Esophagus mucosa (tissue), 1 donor: ENCODE measurements at regions not wholly inside any gene's neighbourhood (a gene's known extent, or its start where the extent isn't known, plus 50 kb on each side); places are given as distances from the start of the nearest gene placed in this dataset.
A peak's percentile ranks its signal among the peaks of the same experiment; 100 is the strongest.

Source experiments
- ATAC-seq: fragments of 200-7000 bp; cut with Tn5 transposase; one replicate; pipeline ENCODE4 v1.9.1; 2020
- donor health status: DM: yes; HTN: yes; CAD: no.

GRCh38 chr4:167711517-167711916 is 380.8 kb upstream of the ANXA10 start:
- no peak for ATAC-seq

DNA sequence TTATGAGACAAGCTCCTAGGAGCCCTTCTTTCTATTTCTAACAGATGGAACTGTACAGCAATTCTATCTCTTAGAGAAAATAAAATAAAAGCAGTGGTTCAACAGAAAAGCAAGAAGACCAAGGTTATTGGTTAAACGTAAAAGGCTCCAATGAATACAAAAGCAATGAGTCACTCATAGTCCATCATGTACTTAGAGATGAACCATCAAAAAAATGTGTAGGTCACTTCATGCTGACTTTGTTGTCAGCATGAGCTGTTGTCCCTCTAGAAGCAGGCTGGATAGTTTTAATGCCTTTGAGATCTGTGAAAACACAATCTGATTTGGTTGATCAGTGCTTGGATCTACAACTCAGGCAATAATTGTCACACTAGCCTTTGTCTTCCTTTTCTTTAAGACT is 378.6 kb upstream of the ANXA10 start:
- ATAC-seq = no peak

DNA sequence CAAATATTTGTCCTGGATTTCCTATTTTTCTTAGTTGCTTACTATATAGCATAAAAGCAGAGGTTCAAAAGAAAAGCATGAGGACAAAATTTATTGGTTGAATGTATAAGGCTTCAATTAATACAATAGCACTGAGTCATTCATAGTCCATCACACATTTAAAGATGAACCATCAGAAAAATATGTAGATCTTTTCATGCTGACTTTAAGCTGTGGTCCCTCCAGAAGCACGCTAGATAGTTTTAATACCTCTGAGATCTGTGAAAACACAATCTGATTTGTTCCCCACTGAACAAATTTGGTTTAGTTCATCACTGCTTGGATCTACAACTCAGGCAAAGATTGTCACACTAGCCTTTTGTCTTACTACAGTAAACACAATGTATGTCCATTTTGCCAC is 377.2 kb upstream of the ANXA10 start:
- ATAC-seq = no peak

DNA sequence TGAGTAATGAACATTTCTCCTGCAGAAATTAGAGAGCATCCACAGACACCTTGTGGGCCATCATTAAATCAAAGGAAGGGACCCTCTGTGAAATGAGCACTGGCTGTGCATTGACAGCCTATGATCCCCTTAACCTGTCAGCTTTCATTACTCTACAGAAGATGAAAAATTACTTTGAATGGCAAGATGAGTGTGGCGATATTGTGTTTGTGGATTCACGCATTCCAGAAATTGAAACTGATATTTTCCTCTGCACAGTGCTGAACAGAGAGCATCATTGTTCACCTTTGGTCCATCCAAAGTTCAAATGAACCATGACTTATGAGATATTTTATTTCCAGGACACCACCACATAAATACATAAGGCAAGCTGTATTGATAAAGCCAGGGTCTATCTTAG is 374.8 kb upstream of the ANXA10 start:
- no peak for ATAC-seq

DNA sequence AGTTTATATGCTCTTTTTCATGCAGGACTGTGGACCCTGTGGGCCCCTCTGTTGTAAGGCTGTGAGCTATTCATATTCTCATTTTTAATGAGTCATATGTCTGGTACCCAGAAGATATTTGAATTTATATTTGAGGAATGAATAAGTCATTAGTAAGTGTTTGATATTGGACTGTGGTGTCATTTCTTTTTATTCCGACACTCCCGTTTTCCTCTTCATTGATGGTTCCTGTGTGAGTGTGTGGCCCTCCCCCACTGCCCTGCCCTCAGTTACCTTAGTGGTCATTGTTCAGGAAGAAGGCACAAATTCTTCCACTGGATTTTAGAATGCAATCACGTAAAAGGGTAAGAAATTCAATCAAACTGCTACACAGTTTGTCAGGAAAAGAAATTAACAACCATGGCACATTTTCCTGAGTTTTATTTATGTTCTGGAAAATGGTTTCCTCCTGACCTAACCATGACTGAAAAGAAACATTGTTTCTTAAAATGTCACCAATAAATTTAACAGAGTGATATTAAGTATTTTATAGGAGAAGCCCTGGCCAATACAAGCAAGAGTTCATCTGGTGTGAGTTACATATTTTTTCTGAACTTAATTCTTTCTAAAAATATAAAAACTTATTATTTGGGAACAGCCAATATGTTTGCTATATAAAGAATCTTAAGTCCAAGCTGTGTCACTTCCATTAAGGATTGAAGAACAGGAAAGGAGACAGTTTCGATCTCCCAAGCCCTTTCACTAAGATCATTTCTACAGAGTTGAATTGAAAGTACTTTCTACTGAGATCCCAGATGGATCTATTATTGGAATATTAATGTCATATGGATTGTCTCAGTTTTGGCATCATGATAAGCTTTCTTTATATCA is 370.5 kb upstream of the ANXA10 start:
- ATAC-seq = no peak

GRCh38 chr4:167722487-167722808 is 369.9 kb upstream of the ANXA10 start:
- ATAC-seq = no peak

- ATAC-seq = no peak
These were observed 367.4 kb upstream of the ANXA10 start for GRCh38 chr4:167724941-167725340.

DNA sequence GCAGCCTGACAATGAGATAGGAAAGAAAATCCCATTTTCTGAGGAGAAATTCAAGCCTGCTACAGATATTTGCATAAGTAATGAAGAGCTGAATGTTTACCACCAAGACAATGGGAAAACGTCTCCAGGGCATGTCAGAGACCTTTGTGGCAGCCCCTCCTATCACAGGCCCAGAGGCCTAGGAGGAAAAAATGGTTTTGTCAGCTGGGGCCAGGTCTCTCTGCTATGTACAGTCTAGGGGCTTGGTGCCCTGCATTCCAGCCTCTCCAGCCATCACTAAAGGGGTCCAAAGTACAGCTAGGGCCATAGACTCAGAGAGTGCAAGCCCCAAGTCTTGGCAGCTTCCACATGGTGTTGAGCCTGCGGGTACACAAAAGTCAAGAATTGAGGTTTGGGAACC is 361.6 kb upstream of the ANXA10 start:
- no peak for ATAC-seq

DNA sequence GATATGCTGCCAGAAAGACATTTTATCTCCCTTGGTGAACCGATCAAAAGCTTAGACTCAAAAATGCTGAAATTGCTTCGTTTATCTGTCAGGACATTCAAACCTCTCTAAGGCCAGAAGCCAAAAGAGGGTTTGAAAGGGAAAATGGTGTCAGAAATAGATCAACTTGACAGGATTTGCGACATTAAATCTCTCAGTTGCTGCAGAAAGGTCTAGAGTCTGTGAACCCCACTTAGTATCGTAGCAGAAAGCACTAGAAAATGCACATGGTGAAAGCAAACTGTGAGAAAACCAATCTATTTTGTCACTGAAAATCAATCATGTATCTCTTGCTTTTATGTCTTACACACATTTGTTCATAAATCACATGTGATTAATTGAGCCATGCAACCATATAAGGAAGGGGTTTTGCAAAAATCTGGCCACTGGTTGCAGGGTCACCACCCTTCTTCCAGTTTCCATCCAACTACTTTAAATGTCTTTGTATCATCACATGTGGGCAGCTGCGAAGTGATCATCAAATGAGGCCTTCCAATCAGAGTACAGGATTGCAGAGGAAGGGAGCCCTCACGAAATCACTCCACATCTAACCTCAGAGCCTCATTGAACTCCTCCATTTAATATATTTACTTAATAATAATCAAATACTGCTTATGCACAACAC is 347.2 kb upstream of the ANXA10 start:
- ATAC-seq = no peak

DNA sequence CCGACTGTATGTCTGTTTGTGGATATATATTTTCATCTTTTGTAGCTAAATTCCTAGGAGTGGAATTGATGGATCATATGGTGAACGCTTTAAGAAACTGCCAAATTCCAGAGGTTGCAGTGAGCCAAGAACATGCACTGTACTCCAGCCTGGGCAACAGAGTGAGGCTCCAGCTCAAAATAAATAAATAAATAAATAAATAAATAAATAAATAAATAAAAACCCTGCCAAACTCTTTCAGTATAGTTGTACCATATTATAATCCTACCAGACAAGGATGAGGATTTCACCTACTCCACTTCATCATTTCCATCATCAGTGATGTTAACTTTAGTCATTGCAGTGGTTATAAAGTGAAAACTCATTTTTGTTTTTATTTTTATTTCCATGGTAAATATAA is 325.1 kb upstream of the ANXA10 start:
- ATAC-seq = no peak

DNA sequence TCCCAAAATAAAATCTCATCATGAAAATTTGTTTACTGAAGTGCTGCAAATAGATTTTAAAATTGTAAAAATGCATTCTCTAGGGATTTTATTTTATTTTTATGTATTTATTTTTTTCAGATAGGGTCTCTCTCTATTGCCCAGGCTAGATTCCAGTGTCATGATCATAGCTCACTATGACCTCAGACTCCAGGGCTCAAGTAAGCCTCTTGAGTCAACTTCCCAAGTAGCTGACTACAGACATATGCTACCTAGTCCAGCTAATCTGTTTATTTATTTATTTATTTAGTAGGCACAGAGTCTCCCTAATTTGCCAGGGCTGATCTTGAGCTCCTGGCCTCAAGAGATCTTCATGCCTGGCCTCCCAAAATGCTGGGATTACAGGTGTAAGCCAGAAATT is 317.7 kb upstream of the ANXA10 start:
- no peak for ATAC-seq

DNA sequence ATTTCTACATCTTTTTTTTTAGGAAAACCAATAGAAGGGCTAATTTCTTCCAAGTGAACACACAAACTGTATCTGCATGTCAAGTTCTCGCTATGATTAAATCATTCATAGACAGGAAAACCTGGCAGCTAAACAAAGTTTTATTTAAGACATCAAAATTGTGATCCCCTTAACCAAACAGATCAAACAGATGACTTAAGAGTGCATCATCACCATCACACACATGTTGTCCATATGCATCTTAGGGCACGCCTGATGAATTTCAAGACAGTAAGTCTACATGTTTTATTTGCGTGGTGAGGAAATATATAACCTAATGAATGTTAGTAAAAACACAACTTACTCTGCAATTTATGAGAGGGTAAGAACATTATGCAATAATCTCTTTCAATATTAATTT is 317.0 kb upstream of the ANXA10 start:
- no peak for ATAC-seq

- no peak for ATAC-seq
These were observed 313.1 kb upstream of the ANXA10 start for GRCh38 chr4:167779280-167779679.

GRCh38 chr4:167779864-167780263 is 312.5 kb upstream of the ANXA10 start:
- no peak for ATAC-seq

DNA sequence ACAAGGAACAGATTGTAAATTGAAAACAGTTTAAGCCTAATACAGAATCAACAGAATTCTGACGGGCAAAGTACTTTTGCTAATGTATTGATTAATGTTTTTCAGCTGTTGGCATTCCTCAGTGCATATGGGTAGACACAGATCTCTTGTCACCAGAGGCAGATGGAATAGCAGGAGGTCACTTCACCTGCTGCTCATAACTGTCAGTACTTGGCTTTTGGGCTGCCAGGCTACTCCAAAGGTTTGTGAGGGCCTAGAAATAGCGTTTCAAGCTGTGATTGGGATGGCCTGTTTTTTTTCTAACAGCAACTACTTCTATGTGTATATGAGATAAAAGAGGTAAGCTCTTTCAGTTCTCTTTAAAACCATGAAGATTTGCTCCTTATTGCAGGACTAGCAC is 307.5 kb upstream of the ANXA10 start:
- no peak for ATAC-seq

- ATAC-seq = no peak
These were observed 306.8 kb upstream of the ANXA10 start for GRCh38 chr4:167785523-167785922.

DNA sequence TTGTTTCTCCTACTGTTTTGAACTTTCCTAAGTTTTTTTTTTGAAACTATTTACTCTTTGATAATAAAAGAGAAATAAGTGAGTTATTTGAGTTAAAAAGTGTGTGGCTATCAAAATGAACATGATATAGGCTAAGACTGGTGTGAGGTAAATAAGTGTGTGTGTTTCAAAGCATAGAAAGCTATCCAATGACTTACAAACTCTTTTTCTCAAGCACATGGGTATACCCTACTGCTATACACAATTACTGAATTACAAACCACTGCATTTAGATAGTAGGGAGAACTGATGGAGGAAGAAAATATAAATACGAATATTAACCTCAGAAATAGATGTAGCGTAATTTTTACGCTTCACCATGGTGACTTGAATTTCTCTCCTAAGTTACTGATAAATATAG is 305.8 kb upstream of the ANXA10 start:
- ATAC-seq = no peak

- ATAC-seq = no peak
These were observed 305.1 kb upstream of the ANXA10 start for GRCh38 chr4:167787231-167787630.

DNA sequence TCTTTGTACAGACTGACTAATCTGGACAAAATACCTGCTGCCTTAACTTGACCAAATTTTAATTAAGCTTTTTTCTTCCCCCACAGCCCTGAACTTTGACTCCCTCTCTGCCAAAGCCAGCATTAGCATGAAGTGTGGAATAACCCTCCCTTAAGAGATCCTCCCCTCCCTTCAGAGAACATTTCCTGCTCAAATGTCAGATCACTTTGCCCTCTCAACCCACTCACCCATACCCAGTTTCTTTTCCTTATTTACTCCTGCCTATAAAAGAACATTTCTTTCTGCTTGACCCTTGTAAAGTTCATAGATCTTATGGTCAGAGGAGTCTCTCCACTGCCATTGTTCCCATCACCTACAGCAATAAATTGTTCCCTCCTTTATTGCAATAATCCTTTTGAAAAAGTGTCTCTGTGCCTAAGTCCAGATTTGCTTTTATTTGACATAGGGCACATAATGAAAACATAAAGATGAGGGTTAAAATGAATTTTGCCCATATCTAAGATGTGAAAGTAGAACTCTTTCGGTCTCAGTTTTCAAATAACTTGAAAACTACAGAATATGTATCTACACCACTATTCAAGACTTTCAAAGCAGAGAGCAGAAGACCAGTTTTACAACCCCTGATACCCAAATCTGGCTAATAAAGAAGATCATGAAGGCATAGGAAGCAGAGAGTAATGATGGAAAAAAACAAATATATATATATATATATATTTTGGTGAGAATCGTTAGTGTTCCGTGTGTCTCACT is 289.7 kb upstream of the ANXA10 start:
- no peak for ATAC-seq

GRCh38 chr4:167811958-167812357 is 280.4 kb upstream of the ANXA10 start:
- no peak for ATAC-seq

GRCh38 chr4:167826281-167826680 is 266.1 kb upstream of the ANXA10 start:
- peak; percentile 59 for ATAC-seq

DNA sequence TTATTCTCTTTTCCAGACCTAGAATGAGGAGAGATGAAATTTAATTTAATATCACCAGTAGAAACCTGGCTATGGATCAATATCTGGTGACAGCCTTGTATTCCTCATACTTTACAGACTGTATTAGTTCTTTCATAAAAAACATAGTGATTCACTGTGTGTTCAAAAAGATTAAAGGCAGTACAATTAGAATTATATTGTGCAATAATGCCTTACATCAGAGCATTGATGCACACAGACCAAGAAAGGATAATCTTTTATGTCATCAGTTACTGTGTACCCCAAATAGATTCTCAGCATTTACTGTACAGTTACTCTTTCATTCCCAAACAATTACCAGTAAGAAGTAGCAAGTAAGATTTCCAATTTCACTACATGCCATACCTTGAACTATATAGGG is 260.5 kb upstream of the ANXA10 start:
- ATAC-seq = peak; percentile 74

- ATAC-seq = no peak
These were observed 253.7 kb upstream of the ANXA10 start for GRCh38 chr4:167838686-167839085.

DNA sequence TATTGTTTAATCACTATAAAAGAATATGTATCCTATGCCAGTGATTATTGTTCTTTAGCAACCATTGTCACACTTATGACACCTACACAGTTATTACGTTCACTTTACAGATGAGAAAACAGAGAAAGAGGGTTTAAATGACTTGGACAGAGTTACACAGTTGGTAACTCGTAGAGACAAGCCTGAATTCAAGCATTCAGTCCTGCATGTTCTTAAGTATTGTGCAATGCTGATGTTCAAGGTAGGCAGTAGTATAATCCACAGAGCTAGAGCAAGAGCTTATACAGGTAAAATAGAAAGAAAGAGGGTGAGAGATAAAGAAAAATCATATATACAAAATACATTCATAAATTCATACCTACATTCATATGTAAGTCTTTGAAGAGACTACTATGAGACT is 249.8 kb upstream of the ANXA10 start:
- ATAC-seq = peak; percentile 89
